ENCODE measurements at regions not wholly inside any gene's neighbourhood (a gene's known extent, or its start where the extent isn't known, plus 50 kb on each side); places are given as distances from the start of the nearest gene placed in this dataset.

GRCh38 chr9:73866451-73866850, 630.7 kb upstream of the RORB start:
- no peak for ATAC-seq
- TF ChIP-seq CTCF (IDR thresholded peaks at IDR 0.05), result no peak
- Histone ChIP-seq H3K9me3 (no peaks in the 10 kb centered on the region), H3K27me3 (ENCODE audit: low read depth) (no peaks in the 10 kb centered on the region), H3K4me3 (no peak overlapping the region), H3K4me1 (no peaks in the 10 kb centered on the region), H3K36me3 (no peaks in the 10 kb centered on the region), H3K27ac (no peak overlapping the region)
- DNase-seq, result no peak
- intact Hi-C loops (cut with DNase I), result no loop called here

GRCh38 chr9:73869264-73869663, 627.9 kb upstream of the RORB start:
- Histone ChIP-seq H3K4me1 (no peaks in the 10 kb centered on the region), H3K27ac (no peak overlapping the region), H3K27me3 (ENCODE audit: low read depth) (no peaks in the 10 kb centered on the region), H3K4me3 (no peak overlapping the region), H3K36me3 (no peaks in the 10 kb centered on the region), H3K9me3 (no peaks in the 10 kb centered on the region)
- DNase-seq (no peak), ATAC-seq (peak in 1 of 2 donors; percentile 59)
- no peak for TF ChIP-seq CTCF (IDR thresholded peaks at IDR 0.05)
- intact Hi-C loops (cut with DNase I), result no loop called here

DNA sequence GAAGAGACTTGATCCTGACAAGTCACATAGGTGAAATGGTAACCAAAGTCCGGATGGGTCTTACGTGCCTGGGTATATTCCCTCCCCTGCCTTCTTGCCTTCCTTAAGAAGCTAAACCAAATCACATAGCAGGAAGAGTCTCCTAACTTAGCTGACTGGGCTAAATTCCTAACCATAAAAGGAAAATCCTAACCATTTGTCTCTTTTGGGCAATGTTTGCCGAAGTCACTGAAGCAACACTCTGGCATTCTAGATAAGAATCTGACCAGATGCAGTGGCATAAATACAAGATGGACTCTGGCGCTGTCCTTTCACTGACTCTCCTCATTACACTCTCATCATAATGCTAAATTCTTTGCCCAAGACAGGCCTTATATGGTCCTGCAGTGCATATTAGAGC, 625.5 kb upstream of the RORB start:
- no peak overlapping the region for H3K27ac ChIP-seq
- no peaks in the 10 kb centered on the region for H3K4me1 ChIP-seq
- H3K4me3 ChIP-seq, result no peak overlapping the region
- intact Hi-C loops (cut with DNase I), result no loop called here
- no peaks in the 10 kb centered on the region for H3K9me3 ChIP-seq
- ATAC-seq, result no peak
- no peaks in the 10 kb centered on the region for H3K27me3 ChIP-seq (ENCODE audit: low read depth)
- H3K36me3 ChIP-seq, result no peaks in the 10 kb centered on the region
- no peak for TF ChIP-seq CTCF (IDR thresholded peaks at IDR 0.05)
- no peak for DNase-seq

DNA sequence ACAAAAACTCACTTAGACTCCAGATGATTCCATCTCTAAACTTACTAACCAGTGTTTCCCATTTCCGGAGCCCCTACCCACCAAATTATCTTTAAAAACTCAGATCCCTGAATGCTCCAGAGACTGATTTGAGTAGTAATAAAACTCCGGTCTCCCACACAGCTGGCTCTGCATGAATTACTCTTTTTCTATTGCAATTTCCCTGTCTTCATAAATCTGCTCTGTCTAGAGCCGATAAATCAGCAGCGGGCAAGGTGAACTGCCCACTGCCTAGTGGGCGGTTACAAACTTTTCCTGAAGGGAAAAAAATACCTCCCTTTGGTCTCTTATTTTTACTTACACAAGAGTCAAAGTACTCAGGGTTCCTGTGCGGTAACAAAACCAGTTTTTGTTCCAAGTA, 624.4 kb upstream of the RORB start:
- Histone ChIP-seq H3K27ac (no peak overlapping the region), H3K27me3 (ENCODE audit: low read depth) (no peaks in the 10 kb centered on the region), H3K9me3 (no peaks in the 10 kb centered on the region), H3K36me3 (no peaks in the 10 kb centered on the region), H3K4me3 (no peak overlapping the region), H3K4me1 (no peaks in the 10 kb centered on the region)
- no peak for DNase-seq
- no peak for TF ChIP-seq CTCF (IDR thresholded peaks at IDR 0.05)
- intact Hi-C loops (cut with DNase I), result no loop called here
- ATAC-seq, result no peak

DNA sequence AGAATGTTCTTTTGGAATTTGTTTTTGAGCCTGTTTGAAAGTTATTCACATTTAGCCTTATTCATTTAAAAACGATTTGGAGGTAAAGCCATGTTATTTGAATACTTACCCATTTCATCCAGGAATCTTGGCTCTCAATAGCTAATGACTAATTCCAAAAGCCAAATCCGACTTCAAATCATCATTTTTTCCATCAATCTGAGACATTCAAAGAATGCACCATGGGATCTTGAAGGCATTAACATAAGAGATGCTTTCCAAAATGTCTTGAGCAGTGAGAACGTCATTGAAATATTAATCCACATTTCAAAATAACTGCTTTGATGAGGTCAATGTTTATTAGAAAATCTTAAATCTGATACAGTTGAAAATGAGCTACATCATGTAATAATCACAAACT, 617.0 kb upstream of the RORB start:
- no peak overlapping the region for H3K27ac ChIP-seq
- no peaks in the 10 kb centered on the region for H3K4me1 ChIP-seq
- intact Hi-C loops (cut with DNase I), result no loop called here
- no peak for TF ChIP-seq CTCF (IDR thresholded peaks at IDR 0.05)
- H3K9me3 ChIP-seq, result no peaks in the 10 kb centered on the region
- no peak overlapping the region for H3K4me3 ChIP-seq
- H3K27me3 ChIP-seq (ENCODE audit: low read depth), result no peaks in the 10 kb centered on the region
- no peaks in the 10 kb centered on the region for H3K36me3 ChIP-seq
- DNase-seq (no peak), ATAC-seq (no peak)

DNA sequence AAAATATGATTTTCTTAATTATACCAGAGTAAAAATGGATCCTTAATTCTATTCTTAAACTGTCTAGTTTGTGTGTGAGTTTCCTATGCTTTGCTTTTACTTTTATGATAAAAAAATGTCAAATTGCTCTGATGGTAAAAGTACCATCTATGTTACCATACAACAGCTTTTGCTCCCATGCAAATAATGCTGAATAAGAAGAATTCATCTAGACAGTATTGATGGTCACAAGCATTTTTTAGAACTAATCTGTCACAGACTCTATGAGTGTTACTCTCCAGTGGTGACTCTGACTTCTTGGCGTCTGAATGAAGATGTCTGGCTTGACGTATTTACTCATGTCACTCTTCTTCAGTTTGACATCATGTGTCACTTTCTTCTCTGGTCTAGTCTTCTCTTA, 608.1 kb upstream of the RORB start:
- no peak for TF ChIP-seq CTCF (IDR thresholded peaks at IDR 0.05)
- no peaks in the 10 kb centered on the region for H3K4me1 ChIP-seq
- H3K9me3 ChIP-seq, result no peaks in the 10 kb centered on the region
- no peak for ATAC-seq
- no peaks in the 10 kb centered on the region for H3K36me3 ChIP-seq
- intact Hi-C loops (cut with DNase I), result no loop called here
- no peak overlapping the region for H3K27ac ChIP-seq
- no peaks in the 10 kb centered on the region for H3K27me3 ChIP-seq (ENCODE audit: low read depth)
- H3K4me3 ChIP-seq, result no peak overlapping the region
- DNase-seq, result no peak

Measured in lower lobe of right lung (tissue), 2 donors.